NCI-H1105 treated with DMSO at 0.1 percent for 48 hours (cell line): ENCODE measurements at regions not wholly inside any gene's neighbourhood (a gene's known extent, or its start where the extent isn't known, plus 50 kb on each side); places are given as distances from the start of the nearest gene placed in this dataset.

Experiments
- DNase-seq: peaks from one replicate; lab custom pipeline; 2025; lab: John Stamatoyannopoulos, UW

- DNase-seq = no peak
These were observed 1078.7 kb downstream of the BRD1 start for GRCh38 chr22:48748860-48749554.

- DNase-seq = no peak
These were observed 1079.4 kb downstream of the BRD1 start for GRCh38 chr22:48748113-48748859.

- DNase-seq = no peak
These were observed 1080.8 kb downstream of the BRD1 start for GRCh38 chr22:48746789-48747425.

- DNase-seq = no peak
These were observed 1081.6 kb downstream of the BRD1 start for GRCh38 chr22:48745842-48746788.

DNA sequence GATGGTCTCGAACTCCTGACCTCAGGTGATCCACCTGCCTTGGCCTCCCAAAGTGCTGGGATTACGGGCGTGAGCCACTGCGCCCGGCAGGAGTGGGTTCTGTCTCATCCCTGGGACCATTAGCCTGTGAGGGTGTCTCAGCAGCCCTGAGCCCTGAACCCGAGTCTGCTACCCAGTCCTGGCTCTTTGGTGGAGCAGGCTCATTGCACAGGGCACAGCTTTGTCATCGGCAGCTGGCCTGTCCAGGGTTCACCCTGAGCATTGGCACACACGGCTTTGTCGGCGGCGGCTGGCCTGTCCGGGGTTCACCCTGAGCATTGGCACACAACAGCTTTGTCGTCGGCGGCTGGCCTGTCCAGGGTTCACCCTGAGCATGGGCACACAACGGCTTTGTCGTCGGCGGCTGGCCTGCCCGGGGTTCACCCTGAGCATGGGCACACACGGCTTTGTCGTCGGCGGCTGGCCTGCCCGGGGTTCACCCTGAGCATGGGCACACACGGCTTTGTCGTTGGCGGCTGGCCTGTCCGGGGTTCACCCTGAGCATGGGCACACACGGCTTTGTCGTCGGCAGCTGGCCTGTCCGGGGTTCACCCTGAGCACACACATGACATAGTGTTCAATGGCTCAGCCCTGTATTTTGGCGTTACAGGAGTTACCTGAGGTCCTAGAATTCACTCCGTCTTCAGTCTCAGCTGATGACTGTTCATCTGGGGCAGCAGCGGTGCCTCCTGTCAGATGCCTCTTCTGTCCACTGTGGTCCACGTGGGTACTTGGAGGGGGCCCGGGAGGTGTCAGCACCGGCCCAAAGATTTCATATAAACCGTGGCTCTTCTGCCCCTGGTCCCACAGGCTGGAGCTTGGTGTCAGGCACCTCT lies 1082.5 kb downstream of the BRD1 start:
- DNase-seq = no peak

DNA sequence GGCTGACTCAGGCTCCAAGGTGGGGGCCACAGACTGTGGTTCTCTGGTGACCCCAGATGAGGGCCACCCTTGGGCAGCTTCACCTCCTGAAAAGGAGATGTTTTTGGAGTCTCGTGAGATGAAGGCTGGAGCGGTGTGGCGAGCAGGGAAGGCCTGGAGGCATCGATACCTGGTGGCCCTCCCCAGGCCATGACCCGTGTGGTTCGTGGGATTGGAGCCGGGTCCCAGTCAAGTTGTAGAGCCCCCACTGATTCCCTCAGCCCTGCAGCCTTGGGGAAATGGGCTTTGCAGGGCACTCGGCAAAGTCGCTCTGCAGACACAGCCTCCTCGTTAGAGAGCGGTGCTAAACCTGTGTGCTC lies 1083.4 kb downstream of the BRD1 start:
- DNase-seq = no peak

GRCh38 chr22:48743601-48744282 lies 1083.9 kb downstream of the BRD1 start:
- DNase-seq = no peak

DNA sequence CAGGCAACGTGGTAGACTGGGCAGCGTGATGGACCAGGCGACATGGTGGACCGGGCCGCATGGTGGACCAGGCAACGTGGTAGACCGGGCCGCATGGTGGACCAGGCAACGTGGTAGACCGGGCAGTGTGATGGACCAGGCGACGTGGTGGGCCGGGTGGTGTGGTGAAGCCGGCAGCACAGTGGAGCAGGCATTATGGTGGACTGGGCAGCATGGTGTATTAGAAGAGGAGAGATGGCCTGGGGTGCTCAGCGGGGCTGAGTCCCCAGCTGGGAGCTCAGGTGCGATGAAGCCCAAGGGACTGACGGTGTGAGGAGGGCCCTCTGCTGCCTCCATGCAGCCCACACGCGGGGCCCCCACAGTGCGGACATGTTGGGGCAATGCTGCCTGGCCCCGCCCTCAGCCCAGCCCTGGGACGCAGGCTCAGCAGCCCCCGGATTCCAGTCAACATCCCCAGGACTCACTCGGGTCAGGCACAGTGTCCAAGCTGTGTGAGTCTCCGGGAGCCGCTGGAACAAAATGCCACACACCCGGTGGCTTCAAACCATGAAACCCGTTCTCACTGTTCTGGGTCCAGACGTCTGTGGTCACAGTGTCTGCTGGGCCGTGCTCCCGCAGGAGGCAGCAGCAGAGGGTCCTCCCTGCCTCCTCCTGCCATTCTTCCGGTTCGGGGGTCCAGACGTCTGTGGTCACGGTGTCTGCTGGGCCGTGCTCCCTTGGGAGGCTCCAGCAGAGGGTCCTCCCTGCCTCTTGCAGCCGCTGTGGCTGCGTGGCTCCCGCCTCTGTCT lies 1084.9 kb downstream of the BRD1 start:
- no peak for DNase-seq

DNA sequence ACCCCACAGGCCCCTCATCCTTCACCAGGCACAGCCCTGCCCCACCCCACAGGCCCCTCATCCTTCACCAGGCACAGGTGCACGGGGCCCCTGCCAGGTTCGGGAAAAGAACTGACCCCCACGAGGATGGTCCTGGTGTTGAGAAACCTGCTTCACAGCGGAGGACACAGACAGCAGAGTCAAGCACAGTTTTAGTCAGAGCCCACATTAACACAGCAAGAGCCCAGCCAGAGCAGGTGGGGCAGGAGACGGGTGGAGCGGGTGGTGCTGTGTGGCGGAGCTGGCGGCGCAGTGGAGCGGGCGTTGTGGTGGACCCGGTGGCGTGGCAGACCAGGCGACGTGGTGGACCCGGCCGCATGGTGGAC lies 1085.5 kb downstream of the BRD1 start:
- no peak for DNase-seq

DNA sequence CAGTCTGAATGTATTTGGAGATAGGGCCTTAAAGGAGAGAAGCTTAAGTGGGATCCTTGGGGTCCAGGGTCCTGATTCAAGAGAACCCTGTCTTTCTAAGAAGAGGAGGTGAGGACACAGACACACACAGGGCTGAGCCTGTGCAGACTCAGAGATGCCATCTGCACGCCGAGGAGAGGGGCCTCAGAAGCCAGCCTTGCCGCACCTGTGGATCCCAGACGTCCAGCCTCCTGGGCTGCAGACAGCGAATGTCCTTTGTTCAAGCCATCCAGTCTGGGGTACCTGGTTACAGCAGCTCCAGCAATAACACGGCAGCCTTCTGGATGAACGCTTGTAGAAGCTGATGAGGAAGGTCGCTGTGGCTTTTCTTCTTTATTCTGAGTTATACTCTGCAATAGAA lies 1086.1 kb downstream of the BRD1 start:
- DNase-seq = no peak

GRCh38 chr22:48740731-48741405 lies 1086.8 kb downstream of the BRD1 start:
- no peak for DNase-seq

DNA sequence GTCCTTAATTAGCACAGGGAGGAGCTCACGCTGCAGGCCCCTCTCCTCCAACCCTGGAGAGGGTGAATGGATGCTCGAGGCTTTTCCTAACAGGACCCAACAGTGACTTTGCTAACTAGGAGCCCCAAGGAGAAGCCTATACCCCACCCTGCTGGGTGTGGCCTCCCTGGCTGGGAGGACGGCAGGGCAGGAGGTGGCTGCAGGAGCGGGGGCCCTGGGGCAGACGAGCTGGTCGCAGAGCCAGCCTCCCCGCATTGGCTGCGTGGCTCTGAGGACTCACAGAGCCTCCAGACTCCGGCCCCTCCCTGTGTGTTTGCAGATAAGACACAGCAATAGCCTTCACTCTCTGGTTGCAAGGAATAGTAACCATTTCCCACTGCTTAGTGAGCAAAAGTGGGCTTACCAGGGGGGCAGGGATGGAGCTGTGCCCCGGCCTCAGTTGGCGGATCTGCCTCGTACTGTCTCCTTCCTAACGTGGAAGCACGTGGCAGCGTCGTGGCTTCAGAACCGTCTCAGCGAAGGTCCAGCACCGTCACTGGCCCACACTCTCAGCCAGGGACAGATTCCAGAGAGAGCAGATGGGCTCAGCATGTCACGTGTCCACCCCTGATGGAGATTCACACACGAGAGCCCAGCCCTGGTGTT lies 1087.5 kb downstream of the BRD1 start:
- no peak for DNase-seq

DNA sequence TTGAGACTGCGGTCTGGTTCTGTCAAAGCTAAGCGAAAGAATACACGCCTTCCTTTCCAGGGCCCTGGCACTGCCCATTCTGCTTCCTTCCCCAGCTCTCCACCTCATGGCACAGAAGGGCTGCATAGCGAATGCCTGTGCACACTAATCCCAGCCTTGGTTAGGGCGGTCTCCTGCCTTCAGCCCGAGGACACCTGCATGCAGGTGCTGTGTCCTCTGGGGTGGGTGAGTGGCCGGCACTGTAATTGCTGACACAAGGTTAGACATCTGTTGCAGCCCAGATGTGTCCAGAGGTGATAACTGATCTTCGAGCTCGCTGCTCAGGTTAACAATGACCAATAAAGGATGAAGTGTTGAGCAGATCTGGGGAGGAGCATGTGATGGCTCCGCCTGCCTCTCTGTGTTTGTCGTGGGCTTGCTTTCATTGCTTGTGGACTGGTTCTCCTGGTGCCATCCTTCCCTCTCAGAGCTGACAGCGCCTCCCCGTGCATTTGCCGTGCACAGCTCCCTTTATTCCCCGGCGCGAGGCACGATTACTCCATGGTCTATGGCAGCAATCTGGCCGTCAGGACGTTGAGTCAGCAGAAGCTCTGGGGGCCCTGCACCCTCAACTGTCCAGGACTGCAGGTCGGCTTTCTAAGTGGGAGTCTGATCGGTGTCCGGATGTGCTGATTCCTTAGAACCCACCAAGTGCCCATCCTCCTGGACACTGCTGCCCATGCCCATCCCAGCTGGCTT lies 1088.2 kb downstream of the BRD1 start:
- DNase-seq = no peak

DNA sequence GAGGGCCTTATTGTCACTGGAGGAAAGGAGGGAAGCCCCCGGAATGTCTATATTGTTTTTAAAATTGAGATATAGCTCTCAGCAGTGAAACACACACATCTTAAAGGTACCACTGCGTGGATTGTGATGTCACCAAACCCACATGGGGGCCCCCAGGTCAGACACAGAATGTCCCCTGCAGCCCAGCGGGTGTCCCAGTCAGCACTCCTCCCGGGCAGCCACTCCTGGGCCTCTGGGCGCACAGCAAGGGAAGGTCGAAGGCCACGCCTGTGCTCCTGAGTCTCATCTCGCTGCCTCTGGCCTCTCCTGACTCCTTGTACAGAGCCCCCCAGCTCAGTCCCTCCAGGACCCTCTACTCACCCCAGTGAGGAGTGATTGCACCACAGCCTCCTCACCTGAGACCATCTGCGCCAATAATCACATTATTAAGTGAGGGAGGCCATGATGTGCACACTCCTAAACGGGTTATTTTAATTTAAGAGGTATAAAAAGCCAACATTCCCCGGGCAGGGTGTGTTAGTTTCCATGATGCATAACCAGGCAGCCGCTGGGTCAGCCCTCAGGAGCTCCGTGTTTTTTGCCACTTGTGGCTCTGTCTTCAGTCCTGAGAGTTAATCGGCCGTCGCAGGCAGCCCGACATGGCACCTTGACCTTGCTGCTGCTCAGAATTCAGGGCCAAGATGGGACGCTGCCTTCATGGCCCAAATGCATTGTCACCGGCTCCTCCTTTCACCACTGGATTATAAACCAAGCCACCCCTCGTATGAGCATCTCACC lies 1089.3 kb downstream of the BRD1 start:
- DNase-seq = no peak

- DNase-seq = no peak
These were observed 1090.0 kb downstream of the BRD1 start for GRCh38 chr22:48737461-48738203.
